HepG2 (cell line): ENCODE measurements at regions not wholly inside any gene's neighbourhood (a gene's known extent, or its start where the extent isn't known, plus 50 kb on each side); places are given as distances from the start of the nearest gene placed in this dataset.

Experiments used
- FOSL2 ChIP-seq: sonication (generic); formaldehyde crosslinking; IDR thresholded peaks from 2 replicates; pipeline ENCODE4 v1.4.0; 2020; ENCODE audit warnings: missing genetic modification reagents
- JUN ChIP-seq: sonication (generic); formaldehyde crosslinking; IDR thresholded peaks from 2 replicates; pipeline ENCODE4 v1.4.0; 2020; ENCODE audit warnings: mild to moderate bottlenecking, missing genetic modification reagents
- JUND ChIP-seq: sonication (generic); formaldehyde crosslinking; IDR thresholded peaks from 2 replicates; pipeline ENCODE4 v1.8.0; 2022; ENCODE audit warnings: mild to moderate bottlenecking, missing genetic modification reagents
- MAX ChIP-seq: IDR thresholded peaks from 2 replicates; pipeline ENCODE4 v1.6.1; 2012; ENCODE audit warnings: inconsistent platforms
- NCOA1 ChIP-seq: sonication (generic); formaldehyde crosslinking; IDR thresholded peaks from 2 replicates; pipeline ENCODE4 v1.9.0; 2021; ENCODE audit warnings: missing genetic modification reagents
- NR3C1 ChIP-seq: sonication (generic); formaldehyde crosslinking; IDR thresholded peaks from 2 replicates; pipeline ENCODE4 v1.4.0; 2020; ENCODE audit warnings: missing genetic modification reagents
- PCBP1 ChIP-seq: fragments of 200-400 bp; formaldehyde crosslinking; IDR thresholded peaks from 2 replicates; pipeline ENCODE4 v1.6.1; 2017; ENCODE audit warnings: mild to moderate bottlenecking, low read depth, low read length, borderline replicate concordance
- POLR2AphosphoS5 ChIP-seq: IDR thresholded peaks from 2 replicates; pipeline ENCODE4 v1.6.1; 2012; ENCODE audit warnings: low read depth, low read length
- RXRA ChIP-seq: sonication (generic); formaldehyde crosslinking; IDR thresholded peaks from 2 replicates; pipeline ENCODE4 v1.5.1; 2020; ENCODE audit warnings: missing genetic modification reagents
- SP2 ChIP-seq: sonication (generic); formaldehyde crosslinking; IDR thresholded peaks from 2 replicates; pipeline ENCODE4 v1.5.1; 2020; ENCODE audit warnings: mild to moderate bottlenecking, missing genetic modification reagents
- SRF ChIP-seq: IDR thresholded peaks from 2 replicates; pipeline ENCODE4 v1.6.1; 2011; ENCODE audit warnings: mild to moderate bottlenecking, low read depth, low read length, moderate library complexity
- ZNF451 ChIP-seq: sonication (generic); formaldehyde crosslinking; IDR thresholded peaks from 2 replicates; pipeline ENCODE4 v1.5.0; 2020; ENCODE audit warnings: mild to moderate bottlenecking, missing genetic modification reagents
- ZNF660 ChIP-seq: sonication (generic); formaldehyde crosslinking; IDR thresholded peaks from 2 replicates; pipeline ENCODE4 v1.5.1; 2020; ENCODE audit warnings: mild to moderate bottlenecking, low read depth, missing genetic modification reagents, borderline replicate concordance
- TF ChIP-seq, protein P1 (sequence below): sonication (generic); formaldehyde crosslinking; IDR thresholded peaks from 2 replicates; pipeline ENCODE4 v1.5.0; 2020; ENCODE audit warnings: mild to moderate bottlenecking, missing genetic modification reagents, moderate library complexity

GRCh38 chr3:182644790-182645433, 148.4 kb upstream of the ATP11B start:
- TF ChIP-seq ZNF451 (no peak), JUN (no peak), PCBP1 (no peak), MAX (no peak), JUND (CRISPR knock-in tag) (no peak), ZNF660 (no peak), RXRA (CRISPR knock-in tag) (no peak), NR3C1 (CRISPR knock-in tag) (no peak), FOSL2 (no peak), POLR2AphosphoS5 (no peak), NCOA1 (CRISPR knock-in tag) (no peak), SRF (no peak), SP2 (CRISPR knock-in tag) (no peak)
- TF ChIP-seq, protein P1, sequence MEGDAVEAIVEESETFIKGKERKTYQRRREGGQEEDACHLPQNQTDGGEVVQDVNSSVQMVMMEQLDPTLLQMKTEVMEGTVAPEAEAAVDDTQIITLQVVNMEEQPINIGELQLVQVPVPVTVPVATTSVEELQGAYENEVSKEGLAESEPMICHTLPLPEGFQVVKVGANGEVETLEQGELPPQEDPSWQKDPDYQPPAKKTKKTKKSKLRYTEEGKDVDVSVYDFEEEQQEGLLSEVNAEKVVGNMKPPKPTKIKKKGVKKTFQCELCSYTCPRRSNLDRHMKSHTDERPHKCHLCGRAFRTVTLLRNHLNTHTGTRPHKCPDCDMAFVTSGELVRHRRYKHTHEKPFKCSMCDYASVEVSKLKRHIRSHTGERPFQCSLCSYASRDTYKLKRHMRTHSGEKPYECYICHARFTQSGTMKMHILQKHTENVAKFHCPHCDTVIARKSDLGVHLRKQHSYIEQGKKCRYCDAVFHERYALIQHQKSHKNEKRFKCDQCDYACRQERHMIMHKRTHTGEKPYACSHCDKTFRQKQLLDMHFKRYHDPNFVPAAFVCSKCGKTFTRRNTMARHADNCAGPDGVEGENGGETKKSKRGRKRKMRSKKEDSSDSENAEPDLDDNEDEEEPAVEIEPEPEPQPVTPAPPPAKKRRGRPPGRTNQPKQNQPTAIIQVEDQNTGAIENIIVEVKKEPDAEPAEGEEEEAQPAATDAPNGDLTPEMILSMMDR, result no peak
